ENCODE measurements at regions not wholly inside any gene's neighbourhood (a gene's known extent, or its start where the extent isn't known, plus 50 kb on each side); places are given as distances from the start of the nearest gene placed in this dataset.
"Not testable (repeated sequence)": the region's sequence is repeated elsewhere in the genome, so short reads cannot be mapped to it uniquely, and the experiment has no call there.

DNA sequence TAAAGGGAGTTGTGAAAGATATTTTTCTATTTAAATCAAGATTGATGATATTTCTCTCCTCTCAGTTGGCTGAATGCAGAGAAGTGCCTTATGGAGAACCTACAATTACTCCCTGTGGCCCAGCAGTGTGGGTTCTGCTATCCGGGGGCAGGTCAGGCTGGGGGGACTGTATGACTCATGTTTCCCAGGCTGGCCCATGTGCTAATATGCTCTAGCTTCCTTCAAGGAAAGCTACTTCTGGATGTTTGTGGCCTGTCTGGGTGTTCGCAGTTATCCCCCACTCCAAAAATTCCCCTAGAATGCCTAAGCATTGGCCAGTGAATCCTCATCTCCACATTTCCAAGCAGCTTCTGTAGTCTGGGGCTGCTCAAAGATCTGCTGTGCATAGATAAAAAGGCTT is 58.9 kb upstream of the SPP1 start:
- peaks cover 0 to 17% (median 8%) of the 10 kb centered on the region in 6 donors for H3K4me1 ChIP-seq
- H3K27me3 ChIP-seq (replicated peaks in 1 of 7), result no peaks in the 10 kb centered on the region
- no peak for TF ChIP-seq POLR2AphosphoS5 (IDR thresholded peaks at IDR 0.05)
- TF ChIP-seq, protein P1, sequence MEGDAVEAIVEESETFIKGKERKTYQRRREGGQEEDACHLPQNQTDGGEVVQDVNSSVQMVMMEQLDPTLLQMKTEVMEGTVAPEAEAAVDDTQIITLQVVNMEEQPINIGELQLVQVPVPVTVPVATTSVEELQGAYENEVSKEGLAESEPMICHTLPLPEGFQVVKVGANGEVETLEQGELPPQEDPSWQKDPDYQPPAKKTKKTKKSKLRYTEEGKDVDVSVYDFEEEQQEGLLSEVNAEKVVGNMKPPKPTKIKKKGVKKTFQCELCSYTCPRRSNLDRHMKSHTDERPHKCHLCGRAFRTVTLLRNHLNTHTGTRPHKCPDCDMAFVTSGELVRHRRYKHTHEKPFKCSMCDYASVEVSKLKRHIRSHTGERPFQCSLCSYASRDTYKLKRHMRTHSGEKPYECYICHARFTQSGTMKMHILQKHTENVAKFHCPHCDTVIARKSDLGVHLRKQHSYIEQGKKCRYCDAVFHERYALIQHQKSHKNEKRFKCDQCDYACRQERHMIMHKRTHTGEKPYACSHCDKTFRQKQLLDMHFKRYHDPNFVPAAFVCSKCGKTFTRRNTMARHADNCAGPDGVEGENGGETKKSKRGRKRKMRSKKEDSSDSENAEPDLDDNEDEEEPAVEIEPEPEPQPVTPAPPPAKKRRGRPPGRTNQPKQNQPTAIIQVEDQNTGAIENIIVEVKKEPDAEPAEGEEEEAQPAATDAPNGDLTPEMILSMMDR (IDR thresholded peaks at IDR 0.05 in 8 of 11, conservative IDR thresholded peaks at IDR 0.05 in 3 of 11), result no peak
- no peak for TF ChIP-seq POLR2A (IDR thresholded peaks at IDR 0.05)
- no peak for DNase-seq
- 52 to 88% (median 77%) methylated on average over 2 of the region's 2 CpGs for WGBS, 5 donors
- H3K9me3 ChIP-seq, result no peaks in the 10 kb centered on the region
- intact Hi-C loops (cut with DNase I; ENCODE audit: low total_unique reads), result no loop called here
- no peak overlapping the region for H3K27ac ChIP-seq
- H3K36me3 ChIP-seq, result no peaks in the 10 kb centered on the region
- H3K4me3 ChIP-seq, result no peak overlapping the region

DNA sequence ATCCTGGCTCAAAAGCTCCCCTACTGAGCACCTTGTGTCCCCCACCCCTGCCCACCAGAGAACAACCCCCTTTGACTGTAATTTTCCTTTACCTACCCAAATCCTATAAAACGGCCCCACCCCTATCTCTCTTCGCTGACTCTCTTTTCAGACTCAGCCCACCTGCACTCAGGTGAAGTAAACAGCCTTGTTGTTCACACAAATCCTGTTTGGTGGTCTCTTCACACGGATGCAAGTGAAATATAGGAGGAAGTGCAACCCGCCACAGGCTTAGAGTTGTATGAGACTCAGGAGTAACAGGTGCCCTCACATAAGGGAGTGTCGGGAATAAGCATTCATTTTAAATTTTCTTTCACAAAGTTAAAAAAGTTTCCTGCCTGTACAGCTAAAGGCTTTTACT is 57.6 kb upstream of the SPP1 start:
- H3K36me3 ChIP-seq; H3K27me3 ChIP-seq (replicated peaks in 1 of 7); H3K4me3 ChIP-seq; H3K9me3 ChIP-seq; H3K4me1 ChIP-seq; intact Hi-C loops (cut with DNase I; ENCODE audit: low total_unique reads); DNase-seq; H3K27ac ChIP-seq: not testable (repeated sequence)
- 70 to 81% (median 77%) methylated on average over 5 of the region's 5 CpGs for WGBS, 5 donors

DNA sequence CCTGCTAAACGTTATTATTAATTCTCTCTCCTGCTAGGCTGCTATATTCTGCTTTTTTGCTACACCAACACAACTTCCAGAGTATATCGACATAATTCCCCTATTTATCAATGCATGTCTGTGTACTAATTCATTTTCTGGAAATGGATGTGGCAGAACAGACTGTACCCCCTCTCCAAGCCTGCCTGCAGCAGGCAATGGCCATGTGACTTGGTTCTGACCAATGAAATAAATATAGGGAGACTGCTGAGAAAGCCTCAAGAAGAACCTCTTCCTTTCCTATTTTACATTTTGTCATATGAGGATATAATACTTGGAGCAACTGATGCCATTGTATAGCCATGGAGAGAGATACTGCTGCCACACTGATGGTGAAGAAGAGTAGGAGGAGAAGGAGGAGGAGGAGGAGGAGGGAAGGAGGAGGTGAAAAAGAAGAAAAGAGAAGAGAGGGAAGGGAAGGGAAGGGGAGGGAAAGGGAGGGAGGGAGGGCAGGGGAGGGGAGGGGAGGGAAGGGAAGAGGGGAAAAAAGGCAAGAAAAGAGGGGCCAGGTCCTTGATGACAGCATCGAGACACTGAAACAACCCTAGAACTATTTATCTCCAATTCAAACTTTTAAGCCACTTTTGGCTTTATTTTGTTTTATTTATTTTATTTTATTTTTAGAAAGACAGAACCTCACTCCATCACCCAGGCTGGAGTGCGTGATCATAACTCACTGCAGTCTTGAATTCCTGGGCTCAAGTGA is 57.0 kb upstream of the SPP1 start:
- WGBS, 5 donors, result 84 to 94% (median 86%) methylated on average over 4 of the region's 4 CpGs
- no peak overlapping the region for H3K27ac ChIP-seq
- H3K9me3 ChIP-seq, result no peaks in the 10 kb centered on the region
- H3K36me3 ChIP-seq, result no peaks in the 10 kb centered on the region
- TF ChIP-seq POLR2AphosphoS5 (IDR thresholded peaks at IDR 0.05), result no peak
- TF ChIP-seq POLR2A (IDR thresholded peaks at IDR 0.05), result no peak
- TF ChIP-seq, protein P1 (IDR thresholded peaks at IDR 0.05 in 8 of 11, conservative IDR thresholded peaks at IDR 0.05 in 3 of 11), result no peak
- no peak overlapping the region for H3K4me3 ChIP-seq
- H3K27me3 ChIP-seq (replicated peaks in 1 of 7), result no peaks in the 10 kb centered on the region
- intact Hi-C loops (cut with DNase I; ENCODE audit: low total_unique reads), result no loop called here
- no peaks in the 10 kb centered on the region for H3K4me1 ChIP-seq
- no peak for DNase-seq

DNA sequence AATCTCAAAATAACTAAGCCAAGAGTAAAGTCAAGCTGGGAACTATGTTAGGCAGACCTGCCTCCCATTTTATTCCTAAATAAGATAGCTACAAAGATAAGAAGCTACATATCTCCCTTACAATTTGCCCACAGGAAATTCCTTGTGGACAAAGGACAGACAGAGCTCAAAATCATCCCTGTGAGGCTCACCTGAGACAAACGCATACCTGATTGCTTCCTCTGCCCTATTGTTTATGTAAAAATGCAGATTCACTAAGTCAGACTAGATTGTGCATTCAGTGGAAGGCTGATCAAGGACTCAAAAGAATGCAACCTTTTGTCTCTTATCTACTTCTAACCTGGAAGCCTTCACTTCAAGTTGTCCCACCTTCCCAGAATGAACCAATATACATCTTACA is 56.2 kb upstream of the SPP1 start:
- H3K4me1 ChIP-seq; H3K9me3 ChIP-seq; intact Hi-C loops (cut with DNase I; ENCODE audit: low total_unique reads); H3K27ac ChIP-seq; H3K27me3 ChIP-seq (replicated peaks in 1 of 7); H3K36me3 ChIP-seq; H3K4me3 ChIP-seq; DNase-seq: not testable (repeated sequence)
- WGBS, 5 donors, result 82 to 87% (median 85%) methylated on average over 1 of the region's 1 CpG

DNA sequence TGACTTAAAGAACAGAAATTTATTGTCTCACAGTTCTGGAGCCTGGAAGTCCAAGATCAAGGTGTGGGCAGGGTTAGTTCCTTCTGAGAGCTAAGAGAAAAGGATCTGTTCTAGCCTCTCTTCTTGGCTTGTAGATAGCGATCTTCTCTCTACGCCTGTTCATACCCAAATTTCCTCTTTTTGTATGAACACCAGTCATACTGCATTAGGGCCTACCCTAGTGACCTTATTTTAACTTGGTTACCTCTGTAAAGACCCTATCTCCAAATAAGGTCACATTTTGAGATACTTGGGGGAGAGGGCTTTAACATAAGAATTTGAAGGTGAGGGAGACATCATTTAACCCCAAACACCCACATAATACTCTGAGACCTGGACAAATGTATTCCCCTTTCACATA is 55.6 kb upstream of the SPP1 start:
- intact Hi-C loops (cut with DNase I; ENCODE audit: low total_unique reads), result no loop called here
- 44 to 74% (median 58%) methylated on average over 2 of the region's 2 CpGs for WGBS, 5 donors

More for the DNA sequence above, 55.6 kb upstream of the SPP1 start:
- TF ChIP-seq, protein P1 (IDR thresholded peaks at IDR 0.05 in 8 of 11, conservative IDR thresholded peaks at IDR 0.05 in 3 of 11), result no peak
- H3K9me3 ChIP-seq, result no peaks in the 10 kb centered on the region
- H3K4me3 ChIP-seq, result no peak overlapping the region
- no peaks in the 10 kb centered on the region for H3K27me3 ChIP-seq (replicated peaks in 1 of 7)
- H3K4me1 ChIP-seq, result no peaks in the 10 kb centered on the region
- no peak for DNase-seq
- H3K36me3 ChIP-seq, result no peaks in the 10 kb centered on the region
- H3K27ac ChIP-seq, result no peak overlapping the region
